HepG2 (cell line): ENCODE measurements at regions not wholly inside any gene's neighbourhood (a gene's known extent, or its start where the extent isn't known, plus 50 kb on each side); places are given as distances from the start of the nearest gene placed in this dataset.

Experiments
- ATAC-seq: fragments of 200-7000 bp; cut with Tn5 transposase; 3 replicates; pipeline ENCODE4 v1.9.1; 2020; ENCODE audit warnings: mild to moderate bottlenecking, moderate library complexity
- BruUV-seq: library from RNA; stranded (reverse); fragments of 400-500 nt; replicated peaks from 2 replicates; lab custom pipeline; 2021; lab: Mats Ljungman, UMichigan
- CTCF ChIA-PET: fragments of 300-600 bp; formaldehyde crosslinking; extraction: SDS; loops from one replicate; lab custom pipeline; 2021; ENCODE audit warnings: low total read pairs, inconsistent platforms, low intra/inter-chr PET ratio; lab: Yijun Ruan, JAX
- POLR2A ChIA-PET: fragments of 350-600 bp; sonication (Branson Sonifier 250); formaldehyde crosslinking; loops from one replicate; lab custom pipeline; 2020; ENCODE audit warnings: antibody characterized with exemption, inconsistent platforms; lab: Yijun Ruan, JAX
- DNase-seq: peaks from one replicate; pipeline ENCODE4 v3.0.0-alpha.2; 2015; ENCODE audit warnings: low spot score
- FAIRE-seq: peaks from 3 replicates; lab custom pipeline; 2011; peaks lifted over from hg19 to GRCh38; lab: Jason Lieb, UNC
- H2AFZ ChIP-seq: one replicate; pipeline ENCODE4 v1.6.1; 2011; ENCODE audit warnings: low read length, inconsistent platforms
- H3K27ac ChIP-seq: fragments of 300-600 bp; 3 replicates; pipeline ENCODE4 v1.8.0; 2011; ENCODE audit warnings: mixed run types, mild to moderate bottlenecking, mixed read lengths, low read length, inconsistent platforms; ENCODE audit not compliant: insufficient read depth; ENCODE audit errors: extremely low read length
- H3K27me3 ChIP-seq, 2 experiments: fragments of 200-600 bp in 1 of 2; 2 replicates in 1 of 2; 3 replicates in 1 of 2; pipeline versions ENCODE4 v1.6.0 to v1.8.0; 2011; ENCODE audit warnings: low read length in 2 of 2, mild to moderate bottlenecking in 2 of 2, moderate library complexity in 2 of 2, inconsistent platforms in 1 of 2; ENCODE audit not compliant: insufficient read depth in 2 of 2, control insufficient read depth in 1 of 2
- H3K36me3 ChIP-seq, 2 experiments: fragments of 200-600 bp in 1 of 2; replicated peaks in 1 of 2; 2 replicates in 1 of 2; 3 replicates in 1 of 2; pipeline versions ENCODE4 v1.5.1 to v1.8.0; 2011; ENCODE audit warnings: low read length in 2 of 2, inconsistent platforms in 1 of 2; ENCODE audit not compliant: insufficient read depth in 2 of 2, control insufficient read depth in 1 of 2
- H3K4me1 ChIP-seq: 2 replicates; pipeline ENCODE4 v1.5.1; 2012; ENCODE audit warnings: low read length, inconsistent platforms; ENCODE audit not compliant: insufficient read depth
- H3K4me2 ChIP-seq: 2 replicates; pipeline ENCODE4 v1.6.0; 2011; ENCODE audit warnings: low read depth, low read length, inconsistent platforms
- H3K4me3 ChIP-seq, 3 experiments: fragments of 200-600 bp in 1 of 3; sonication (generic), shearing (Covaris generic) in 1 of 3; replicated peaks in 1 of 3; 2 replicates each; pipeline ENCODE4 v1.5.1; 2011 to 2016; ENCODE audit warnings: low read length in 3 of 3, inconsistent platforms in 2 of 3, low read depth in 2 of 3, mild to moderate bottlenecking in 2 of 3, control low read depth in 1 of 3, mixed read lengths in 1 of 3; ENCODE audit not compliant: insufficient read depth in 1 of 3
- H3K79me2 ChIP-seq: one replicate; pipeline ENCODE4 v1.6.1; 2011; ENCODE audit warnings: low read length, inconsistent platforms; ENCODE audit not compliant: insufficient read depth
- H3K9ac ChIP-seq: 2 replicates; pipeline ENCODE4 v1.6.0; 2011; ENCODE audit warnings: mild to moderate bottlenecking, low read depth, low read length, inconsistent platforms; ENCODE audit not compliant: insufficient read depth
- H3K9me3 ChIP-seq: 2 replicates; pipeline ENCODE4 v1.5.1; 2012; ENCODE audit warnings: mild to moderate bottlenecking, low read length
- H4K20me1 ChIP-seq: 2 replicates; pipeline ENCODE4 v1.6.0; 2011; ENCODE audit warnings: inconsistent platforms, mild to moderate bottlenecking, low read length, moderate library complexity; ENCODE audit not compliant: insufficient read depth
- CEBPB ChIP-seq: IDR thresholded peaks from 2 replicates; pipeline ENCODE4 v1.6.1; 2011; ENCODE audit warnings: low read depth, low read length, improper control_type of control experiment, borderline replicate concordance
- CEBPG ChIP-seq: IDR thresholded peaks from 2 replicates; pipeline ENCODE4 v1.6.1; 2016
- FOXM1 ChIP-seq: sonication (generic); formaldehyde crosslinking; IDR thresholded peaks from 2 replicates; pipeline ENCODE4 v1.5.0; 2020; ENCODE audit warnings: missing genetic modification reagents
- FUBP1 ChIP-seq: sonication (generic); formaldehyde crosslinking; IDR thresholded peaks from 2 replicates; pipeline ENCODE4 v1.5.1; 2020; ENCODE audit warnings: missing genetic modification reagents, mild to moderate bottlenecking, borderline replicate concordance
- MNT ChIP-seq: fragments of 450-650 bp; IDR thresholded peaks from 2 replicates; pipeline ENCODE4 v1.6.1; 2016
- NFKBIZ ChIP-seq: IDR thresholded peaks from 2 replicates; pipeline ENCODE4 v1.6.1; 2018; ENCODE audit warnings: missing genetic modification reagents, missing compliant biosample characterization
- RELA ChIP-seq: sonication (generic); formaldehyde crosslinking; IDR thresholded peaks from 2 replicates; pipeline ENCODE4 v1.4.0; 2020; ENCODE audit warnings: missing genetic modification reagents
- REXO4 ChIP-seq: sonication (generic); formaldehyde crosslinking; IDR thresholded peaks from 2 replicates; pipeline ENCODE4 v1.8.0; 2022; ENCODE audit warnings: missing genetic modification reagents, mild to moderate bottlenecking, borderline replicate concordance
- RFXANK ChIP-seq: IDR thresholded peaks from 2 replicates; pipeline ENCODE4 v1.6.1; 2016
- SATB2 ChIP-seq: sonication (generic); formaldehyde crosslinking; IDR thresholded peaks from 2 replicates; pipeline ENCODE4 v1.5.0; 2020; ENCODE audit warnings: missing genetic modification reagents
- ZFP36L2 ChIP-seq: sonication (generic); formaldehyde crosslinking; IDR thresholded peaks from 2 replicates; pipeline ENCODE4 v1.4.0; 2020; ENCODE audit warnings: missing genetic modification reagents
- ZFP91 ChIP-seq: sonication (generic); formaldehyde crosslinking; IDR thresholded peaks from 2 replicates; pipeline ENCODE4 v1.9.0; 2022; ENCODE audit warnings: missing genetic modification reagents, mild to moderate bottlenecking, borderline replicate concordance
- ZNF263 ChIP-seq: sonication (generic); formaldehyde crosslinking; IDR thresholded peaks from 2 replicates; pipeline ENCODE4 v1.4.0; 2020; ENCODE audit warnings: missing genetic modification reagents
- ZNF33A ChIP-seq: sonication (generic); formaldehyde crosslinking; IDR thresholded peaks from 2 replicates; pipeline ENCODE4 v1.5.1; 2020; ENCODE audit warnings: missing genetic modification reagents, mild to moderate bottlenecking, moderate library complexity, borderline replicate concordance
- ZNF619 ChIP-seq: sonication (generic); formaldehyde crosslinking; IDR thresholded peaks from 2 replicates; pipeline ENCODE4 v1.4.0; 2020; ENCODE audit warnings: mild to moderate bottlenecking, missing genetic modification reagents
- ZNF777 ChIP-seq: sonication (generic); formaldehyde crosslinking; IDR thresholded peaks from 2 replicates; pipeline ENCODE4 v1.4.0; 2020; ENCODE audit warnings: missing genetic modification reagents
- ZZZ3 ChIP-seq: sonication (generic); formaldehyde crosslinking; IDR thresholded peaks from 2 replicates; pipeline ENCODE4 v1.4.0; 2020; ENCODE audit warnings: missing genetic modification reagents, mild to moderate bottlenecking, borderline replicate concordance
- WGBS: methylation state at CpG from one replicate; pipeline ENCODE4 v1.1.6; 2017; ENCODE audit warnings: low lambda C conversion rate; 5-methylcytosine and 5-hydroxymethylcytosine counted together
- in situ Hi-C: cut with HindIII; loops from 2 replicates; pipeline ENCODE4 v1.10.0; 2017; ENCODE audit warnings: low pct_unique_long_range_greater_than_20kb; ENCODE audit not compliant: extremely low pct_ligation_motif_present
- intact Hi-C: fragments of 100-400 bp; cut with micrococcal nuclease; formaldehyde crosslinking; loops from one replicate; pipeline ENCODE4 v1.10.0; 2022; ENCODE audit not compliant: unreplicated experiment

GRCh38 chr3:194257151-194257621, 93.9 kb downstream of the CPN2 start:
- H3K9ac ChIP-seq, result no peak overlapping the region
- H3K36me3 ChIP-seq, result no peaks in the 10 kb centered on the region
- 68% methylated on average over 8 of the region's 8 CpGs for WGBS
- H3K27ac ChIP-seq, result no peak overlapping the region
- no peak overlapping the region for H3K4me2 ChIP-seq
- no peak for ATAC-seq
- FAIRE-seq, result no peak
- H3K4me3 ChIP-seq, result no peak overlapping the region
- no peak for DNase-seq
- intact Hi-C loops (no loop called here), in situ Hi-C loops (no loop called here)
- peaks cover 35% of the 10 kb centered on the region for H3K4me1 ChIP-seq
- TF ChIP-seq NFKBIZ (CRISPR knock-in tag), result no peak
- no peak for TF ChIP-seq ZNF777 (CRISPR knock-in tag)
- TF ChIP-seq MNT, result no peak
- TF ChIP-seq RELA, result no peak
- no peak for TF ChIP-seq FUBP1 (CRISPR knock-in tag)
- no peak for TF ChIP-seq SATB2 (CRISPR knock-in tag)
- no peak for TF ChIP-seq ZNF619 (CRISPR knock-in tag)
- no peak for TF ChIP-seq CEBPG (CRISPR knock-in tag)
- no peak for TF ChIP-seq ZZZ3 (CRISPR knock-in tag)
- no peak for TF ChIP-seq CEBPB
- TF ChIP-seq ZNF263 (CRISPR knock-in tag), result no peak
- TF ChIP-seq FOXM1 (CRISPR knock-in tag), result no peak
- no peak for TF ChIP-seq ZFP36L2 (CRISPR knock-in tag)
- no peak for TF ChIP-seq REXO4 (CRISPR knock-in tag)
- TF ChIP-seq ZNF33A (CRISPR knock-in tag), result no peak
- TF ChIP-seq ZFP91 (CRISPR knock-in tag), result no peak
- TF ChIP-seq RFXANK (CRISPR knock-in tag), result no peak
- no peak overlapping the region for H2AFZ ChIP-seq
- POLR2A ChIA-PET, result no interaction called here
- H3K27me3 ChIP-seq, result peaks cover 1 to 22% of the 10 kb centered on the region in 2 experiments; a peak in 3 of 5 replicates
- no peaks in the 10 kb centered on the region for H3K9me3 ChIP-seq
- H3K79me2 ChIP-seq, result no peaks in the 10 kb centered on the region
- BruUV-seq, result no TSS peak
- H4K20me1 ChIP-seq, result no peaks in the 10 kb centered on the region
- CTCF ChIA-PET, result no interaction called here
